Fibroblast of peridontal ligament (primary cell): ENCODE measurements at regions not wholly inside any gene's neighbourhood (a gene's known extent, or its start where the extent isn't known, plus 50 kb on each side); places are given as distances from the start of the nearest gene placed in this dataset.

ENCODE experiments used
- DNase-seq: peaks from one replicate; pipeline ENCODE4 v3.0.0-alpha.2; 2010; ENCODE audit errors: extremely low read depth

DNA sequence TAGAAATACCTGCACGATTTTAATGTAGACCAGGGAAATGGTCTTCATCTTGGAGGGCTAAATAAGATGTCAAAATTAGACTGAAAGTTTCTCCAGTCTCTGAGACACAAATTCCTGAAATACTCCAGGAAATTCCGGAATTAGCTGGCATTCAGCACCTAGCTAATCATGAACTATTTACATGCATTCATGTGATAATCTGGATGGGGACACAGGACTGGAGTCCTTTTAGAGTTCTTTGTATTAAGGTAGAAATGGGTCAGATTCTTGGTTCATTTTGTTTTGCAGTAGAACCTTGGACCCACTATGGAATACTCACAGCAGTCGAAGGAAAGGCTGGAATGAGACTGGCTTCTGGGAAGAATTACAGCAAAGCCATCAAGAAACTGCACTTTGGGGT is 65.3 kb upstream of the MDFIC start:
- no peak for DNase-seq

DNA sequence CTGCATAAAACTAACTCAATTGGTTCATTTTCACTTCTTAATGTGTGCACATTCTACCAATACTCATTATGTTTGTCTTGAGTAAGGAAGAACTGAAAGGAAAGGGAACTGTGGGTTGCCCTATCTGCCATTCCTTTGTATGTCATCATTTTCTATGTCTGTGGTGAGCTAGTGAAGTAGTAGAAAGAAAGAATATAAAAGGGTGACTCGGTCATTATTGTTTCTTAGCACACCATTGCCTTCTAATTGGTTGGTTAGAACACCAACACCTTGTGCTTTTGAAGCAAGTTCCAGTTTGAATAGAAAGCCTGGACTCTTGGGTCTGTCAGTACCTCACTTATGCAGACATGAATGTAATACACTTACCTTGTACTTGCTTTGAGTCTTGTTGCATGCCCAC is 64.3 kb upstream of the MDFIC start:
- no peak for DNase-seq

DNA sequence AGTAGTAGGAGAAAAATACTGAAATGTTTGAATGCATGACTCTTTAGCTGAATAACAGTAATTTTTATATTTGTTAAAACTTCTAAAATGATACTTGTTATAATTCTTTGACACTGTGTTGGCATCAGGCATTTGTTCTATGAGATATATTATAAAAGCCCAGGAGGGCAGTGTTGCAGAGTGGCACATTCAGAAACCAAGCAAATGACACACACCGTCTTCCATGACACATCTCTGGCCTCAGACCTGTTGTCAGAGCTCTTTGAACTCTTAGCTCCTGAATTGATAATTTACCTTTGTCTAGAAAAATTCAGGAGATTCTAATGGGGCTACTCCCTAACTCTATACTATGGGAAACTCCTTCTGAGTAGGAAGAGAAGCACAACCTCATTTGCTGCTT is 62.4 kb upstream of the MDFIC start:
- DNase-seq, result no peak

DNA sequence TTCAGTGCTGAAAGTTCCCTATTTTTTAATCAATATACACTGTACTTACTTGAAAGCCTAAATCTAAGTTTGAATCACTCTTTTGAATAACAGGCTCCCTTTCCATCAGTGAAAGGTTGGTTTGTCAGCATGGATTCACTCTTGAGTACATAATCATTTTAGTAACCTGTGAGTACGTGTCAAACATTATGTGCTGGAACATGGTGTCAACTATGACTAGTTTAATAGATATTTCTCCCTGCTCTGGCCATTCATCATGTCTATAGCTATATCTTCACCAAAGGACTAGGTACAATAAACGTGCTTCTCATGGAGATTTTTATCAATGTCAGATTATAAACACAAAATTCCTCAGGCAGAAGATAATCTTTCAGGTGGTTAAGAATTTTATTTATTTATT is 61.7 kb upstream of the MDFIC start:
- DNase-seq, result no peak

DNA sequence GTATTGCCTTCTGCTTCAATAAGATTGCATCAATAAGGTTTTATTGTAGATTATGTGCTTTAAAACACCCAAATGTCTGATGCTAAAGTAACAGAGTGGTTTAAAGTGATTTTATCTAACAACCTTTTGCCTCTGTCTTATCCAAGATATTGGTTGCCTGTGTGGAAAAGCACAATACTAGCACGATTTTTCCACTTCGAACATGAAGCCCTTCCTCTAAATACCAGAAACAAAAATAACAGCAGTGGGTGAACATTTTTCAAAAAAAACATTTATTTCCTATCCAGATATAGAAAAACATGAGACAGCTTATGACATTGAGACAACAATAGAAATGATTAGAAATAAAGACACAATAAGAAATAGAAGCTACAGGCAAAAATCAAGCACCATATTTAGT is 59.5 kb upstream of the MDFIC start:
- no peak for DNase-seq

DNA sequence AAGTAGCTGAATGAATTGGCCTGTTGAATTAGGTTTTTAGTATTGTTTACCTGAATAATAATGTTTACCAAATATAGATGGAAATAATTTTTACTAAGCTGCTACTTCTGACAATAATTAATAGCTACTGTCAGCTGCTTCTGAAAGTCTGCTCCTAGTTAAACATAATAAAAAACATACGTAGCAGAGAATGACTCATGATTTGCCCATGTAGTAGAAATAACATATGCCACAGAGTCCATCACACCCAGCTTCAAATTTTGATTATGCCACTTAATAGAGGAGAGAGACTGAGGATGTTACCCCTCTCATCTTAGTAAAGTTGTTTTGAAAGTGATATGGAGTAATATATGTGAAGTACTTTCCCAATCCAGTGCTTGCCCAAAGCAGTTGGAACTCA is 57.6 kb upstream of the MDFIC start:
- DNase-seq, result peak; percentile 52

DNA sequence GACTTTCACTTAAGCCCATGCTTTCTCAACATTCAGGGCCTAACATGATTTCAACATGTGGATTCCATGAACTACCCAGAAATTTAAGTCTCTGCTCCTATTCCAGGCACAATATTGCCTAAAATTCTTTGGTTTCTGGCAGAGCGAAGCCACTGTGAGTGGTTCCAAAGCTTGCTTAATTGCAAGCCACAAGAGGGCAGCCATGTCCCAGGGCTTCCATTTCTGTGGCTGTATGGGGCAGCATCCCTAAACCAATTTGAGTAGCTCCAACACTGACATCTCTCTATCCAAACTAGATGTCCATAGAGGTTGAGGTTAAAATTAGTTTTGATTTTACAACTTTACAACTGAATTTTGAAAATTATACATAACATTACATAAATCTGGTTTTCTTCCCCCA is 56.3 kb upstream of the MDFIC start:
- DNase-seq, result peak; percentile 82
